Peyer's patch (tissue), 4 donors: ENCODE measurements at regions not wholly inside any gene's neighbourhood (a gene's known extent, or its start where the extent isn't known, plus 50 kb on each side); places are given as distances from the start of the nearest gene placed in this dataset.

ENCODE experiments used
- DNase-seq, 3 donors: peaks; one replicate each; pipeline ENCODE4 v3.0.0-alpha.2; 2017 to 2019
- H3K27ac ChIP-seq, 4 donors: fragments of 200-600 bp; sonication (generic); one replicate each; pipeline ENCODE4 v1.5.1; 2016 to 2019
- H3K27me3 ChIP-seq, 2 donors: fragments of 200-600 bp; sonication (generic); one replicate each; pipeline ENCODE4 v1.5.1; 2019
- H3K36me3 ChIP-seq, 3 donors: fragments of 200-600 bp; sonication (generic); one replicate each; pipeline ENCODE4 v1.5.1; 2016 to 2019
- H3K4me1 ChIP-seq, 4 donors: fragments of 200-600 bp; sonication (generic); one replicate each; pipeline ENCODE4 v1.5.1; 2016 to 2019
- H3K4me3 ChIP-seq, 4 donors: fragments of 200-600 bp; sonication (generic); 1 replicate in 3 of 4; 2 replicates in 1 of 4; pipeline ENCODE4 v1.5.1; 2016 to 2019; ENCODE audit warnings: mild to moderate bottlenecking in 1 of 4
- H3K9me3 ChIP-seq, 4 donors: fragments of 200-600 bp; sonication (generic); one replicate each; pipeline ENCODE4 v1.5.1; 2016 to 2019; ENCODE audit warnings: mild to moderate bottlenecking in 1 of 4
- CTCF ChIP-seq, 6 experiments: fragments of 450-650 bp in 4 of 6; fragments of 200-600 bp in 2 of 6; sonication (generic) in 1 of 6; IDR thresholded peaks; one replicate each; pipeline ENCODE4 v1.5.1; 2017 to 2019; ENCODE audit warnings: antibody characterized with exemption in 6 of 6, mild to moderate bottlenecking in 3 of 6, moderate library complexity in 1 of 6
- POLR2A ChIP-seq, 2 donors: fragments of 450-650 bp; IDR thresholded peaks; one replicate each; pipeline ENCODE4 v1.5.1; 2017; ENCODE audit warnings: antibody characterized with exemption in 2 of 2, mild to moderate bottlenecking in 2 of 2, moderate library complexity in 2 of 2

- Histone ChIP-seq H3K4me3 (no peak overlapping the region), H3K4me1 (no peaks in the 10 kb centered on the region), H3K27ac (peak overlapping the region in 2 of 4 donors; percentile 49 to 75), H3K27me3 (no peaks in the 10 kb centered on the region), H3K9me3 (no peaks in the 10 kb centered on the region), H3K36me3 (no peaks in the 10 kb centered on the region)
- no peak for DNase-seq
- TF ChIP-seq POLR2A (IDR thresholded peaks at IDR 0.05), result no peak
- TF ChIP-seq CTCF (IDR thresholded peaks at IDR 0.05), result no peak
These were observed 142.8 kb downstream of the SCARB1 start for GRCh38 chr12:124720681-124721500.

DNA sequence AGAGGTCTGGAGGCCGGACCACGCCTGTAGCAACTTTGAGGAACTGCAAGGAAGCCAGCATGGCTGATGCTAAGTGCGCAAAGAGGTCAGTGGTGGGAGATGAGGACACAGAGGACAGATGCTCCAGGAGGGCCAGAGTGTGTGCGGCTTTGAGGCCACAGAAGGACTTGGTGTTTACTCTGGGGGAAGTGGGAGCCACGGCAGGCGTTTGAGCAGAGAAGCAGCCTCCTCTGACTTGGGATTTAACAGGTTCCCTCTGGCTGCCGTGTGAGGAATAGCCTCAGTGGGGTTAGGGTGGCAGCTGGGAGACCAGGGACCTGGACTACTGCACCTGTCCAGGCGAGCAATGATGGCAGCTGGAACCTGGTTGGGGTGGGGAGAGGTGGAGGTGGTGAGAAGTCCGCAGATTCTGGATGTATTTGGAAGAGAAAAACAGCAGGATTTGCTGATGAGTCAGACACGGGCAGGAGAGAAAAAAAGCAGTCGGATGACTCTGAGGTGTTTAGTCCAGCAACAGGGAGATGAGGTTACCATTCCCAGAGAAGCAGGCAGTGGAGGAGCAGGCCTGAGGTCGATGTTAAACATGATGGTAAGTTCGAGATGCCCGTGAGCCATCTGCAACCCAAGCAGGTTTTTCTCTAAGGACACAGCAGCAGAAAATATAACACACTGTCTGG lies 143.5 kb downstream of the SCARB1 start:
- Histone ChIP-seq H3K27ac (peak overlapping the region in 3 of 4 donors; percentile 5 to 75 (median 49)), H3K9me3 (no peaks in the 10 kb centered on the region), H3K36me3 (no peaks in the 10 kb centered on the region), H3K4me1 (no peaks in the 10 kb centered on the region), H3K4me3 (no peak overlapping the region), H3K27me3 (no peaks in the 10 kb centered on the region)
- peak in 2 of 6 experiments; percentile 10 to 23 for TF ChIP-seq CTCF (IDR thresholded peaks at IDR 0.05)
- no peak for TF ChIP-seq POLR2A (IDR thresholded peaks at IDR 0.05)
- DNase-seq, result no peak

GRCh38 chr12:124719231-124719630 lies 144.4 kb downstream of the SCARB1 start:
- Histone ChIP-seq H3K4me3 (no peak overlapping the region), H3K9me3 (no peaks in the 10 kb centered on the region), H3K27me3 (no peaks in the 10 kb centered on the region), H3K27ac (no peak overlapping the region), H3K4me1 (no peaks in the 10 kb centered on the region), H3K36me3 (no peaks in the 10 kb centered on the region)
- no peak for TF ChIP-seq POLR2A (IDR thresholded peaks at IDR 0.05)
- TF ChIP-seq CTCF (IDR thresholded peaks at IDR 0.05), result no peak
- DNase-seq, result no peak

- peaks cover 0 to 7% (median under 1%) of the 10 kb centered on the region in 4 donors for H3K4me1 ChIP-seq
- no peak overlapping the region for H3K4me3 ChIP-seq
- no peaks in the 10 kb centered on the region for H3K9me3 ChIP-seq
- DNase-seq, result no peak
- TF ChIP-seq CTCF (IDR thresholded peaks at IDR 0.05), result no peak
- TF ChIP-seq POLR2A (IDR thresholded peaks at IDR 0.05), result no peak
- no peak overlapping the region for H3K27ac ChIP-seq
- no peaks in the 10 kb centered on the region for H3K27me3 ChIP-seq
- no peaks in the 10 kb centered on the region for H3K36me3 ChIP-seq
These were observed 145.2 kb downstream of the SCARB1 start for GRCh38 chr12:124718458-124718857.

GRCh38 chr12:124718036-124718435 lies 145.6 kb downstream of the SCARB1 start:
- H3K27ac ChIP-seq, result no peak overlapping the region
- no peaks in the 10 kb centered on the region for H3K9me3 ChIP-seq
- DNase-seq, result no peak
- H3K4me1 ChIP-seq, result peaks cover 0 to 11% (median 3%) of the 10 kb centered on the region in 4 donors
- H3K4me3 ChIP-seq, result no peak overlapping the region
- no peaks in the 10 kb centered on the region for H3K36me3 ChIP-seq
- TF ChIP-seq CTCF (IDR thresholded peaks at IDR 0.05), result no peak
- TF ChIP-seq POLR2A (IDR thresholded peaks at IDR 0.05), result no peak
- no peaks in the 10 kb centered on the region for H3K27me3 ChIP-seq
